NCI-H128 (cell line): ENCODE measurements at regions not wholly inside any gene's neighbourhood (a gene's known extent, or its start where the extent isn't known, plus 50 kb on each side); places are given as distances from the start of the nearest gene placed in this dataset.

Experiments
- DNase-seq: peaks from one replicate; lab custom pipeline; 2025; ENCODE audit not compliant: unreplicated experiment; lab: John Stamatoyannopoulos, UW

GRCh38 chr2:2575870-2576386 lies 244.9 kb upstream of the MYT1L start:
- no peak for DNase-seq

- no peak for DNase-seq
These were observed 244.1 kb upstream of the MYT1L start for GRCh38 chr2:2575181-2575577.

- DNase-seq: no peak
These were observed 243.5 kb upstream of the MYT1L start for GRCh38 chr2:2574401-2575180.

GRCh38 chr2:2573658-2574293 lies 242.7 kb upstream of the MYT1L start:
- no peak for DNase-seq

GRCh38 chr2:2573205-2573604 lies 242.1 kb upstream of the MYT1L start:
- DNase-seq: no peak

- no peak for DNase-seq
These were observed 241.5 kb upstream of the MYT1L start for GRCh38 chr2:2572393-2573204.

- no peak for DNase-seq
These were observed 240.5 kb upstream of the MYT1L start for GRCh38 chr2:2571301-2572150.

GRCh38 chr2:2570871-2571270 lies 239.8 kb upstream of the MYT1L start:
- DNase-seq: no peak

GRCh38 chr2:2570360-2570759 lies 239.3 kb upstream of the MYT1L start:
- no peak for DNase-seq

GRCh38 chr2:2569836-2570235 lies 238.8 kb upstream of the MYT1L start:
- no peak for DNase-seq

GRCh38 chr2:2569306-2569705 lies 238.2 kb upstream of the MYT1L start:
- DNase-seq: no peak

GRCh38 chr2:2568411-2568810 lies 237.3 kb upstream of the MYT1L start:
- no peak for DNase-seq

GRCh38 chr2:2567776-2568175 lies 236.7 kb upstream of the MYT1L start:
- DNase-seq: no peak

GRCh38 chr2:2566396-2567323 lies 235.6 kb upstream of the MYT1L start:
- no peak for DNase-seq

GRCh38 chr2:2565671-2566070 lies 234.6 kb upstream of the MYT1L start:
- DNase-seq: no peak

GRCh38 chr2:2564300-2565078 lies 233.4 kb upstream of the MYT1L start:
- DNase-seq: no peak

- no peak for DNase-seq
These were observed 232.3 kb upstream of the MYT1L start for GRCh38 chr2:2563309-2563860.

GRCh38 chr2:2562867-2563266 lies 231.8 kb upstream of the MYT1L start:
- DNase-seq: no peak
